ENCODE measurements at regions not wholly inside any gene's neighbourhood (a gene's known extent, or its start where the extent isn't known, plus 50 kb on each side); places are given as distances from the start of the nearest gene placed in this dataset.

GRCh38 chr9:79302569-79302968 lies 269.2 kb upstream of the TLE4 start:
- TF ChIP-seq EZH2phosphoT487 (IDR thresholded peaks at IDR 0.05; ENCODE audit: low read depth) = no peak
- no peak for TF ChIP-seq CTCF (IDR thresholded peaks at IDR 0.05; ENCODE audit: low read depth, low read length)
